ENCODE measurements at regions not wholly inside any gene's neighbourhood (a gene's known extent, or its start where the extent isn't known, plus 50 kb on each side); places are given as distances from the start of the nearest gene placed in this dataset.

DNA sequence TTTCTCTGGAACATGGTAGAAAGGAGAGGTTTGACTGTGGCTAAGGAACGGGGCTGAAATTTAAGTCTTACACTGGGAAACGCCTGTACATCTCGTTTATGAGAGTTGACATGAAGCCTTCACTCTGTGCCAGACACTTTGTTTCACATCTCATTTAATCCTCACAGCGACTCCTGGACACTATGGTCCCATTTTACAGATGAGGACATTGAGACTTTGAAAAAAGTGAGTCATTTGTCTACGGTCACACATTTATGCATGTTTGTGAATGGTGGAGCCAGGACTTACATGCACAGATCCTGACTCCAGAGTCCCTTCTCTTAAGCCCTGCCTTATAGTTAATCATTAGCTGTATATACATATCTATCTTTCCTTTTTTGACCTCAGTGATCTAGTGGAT, 318.4 kb upstream of the EEF2KMT start:
- peaks cover 16% of the 10 kb centered on the region for H3K27me3 Mint-ChIP-seq (ENCODE audit: low read depth)
- no peak overlapping the region for H3K4me3 Mint-ChIP-seq
- H3K9me3 Mint-ChIP-seq = peaks cover 1% of the 10 kb centered on the region

GRCh38 chr16:5415123-5415522, 317.5 kb upstream of the EEF2KMT start:
- Mint-ChIP-seq H3K4me1 (no peaks in the 10 kb centered on the region), H3K36me3 (ENCODE audit: low read depth) (no peaks in the 10 kb centered on the region), H3K4me3 (no peak overlapping the region), H3K27ac (no peak overlapping the region), H3K27me3 (ENCODE audit: low read depth) (peaks cover 16% of the 10 kb centered on the region), H3K9me3 (peaks cover 4% of the 10 kb centered on the region)
- TF ChIP-seq, protein P1, sequence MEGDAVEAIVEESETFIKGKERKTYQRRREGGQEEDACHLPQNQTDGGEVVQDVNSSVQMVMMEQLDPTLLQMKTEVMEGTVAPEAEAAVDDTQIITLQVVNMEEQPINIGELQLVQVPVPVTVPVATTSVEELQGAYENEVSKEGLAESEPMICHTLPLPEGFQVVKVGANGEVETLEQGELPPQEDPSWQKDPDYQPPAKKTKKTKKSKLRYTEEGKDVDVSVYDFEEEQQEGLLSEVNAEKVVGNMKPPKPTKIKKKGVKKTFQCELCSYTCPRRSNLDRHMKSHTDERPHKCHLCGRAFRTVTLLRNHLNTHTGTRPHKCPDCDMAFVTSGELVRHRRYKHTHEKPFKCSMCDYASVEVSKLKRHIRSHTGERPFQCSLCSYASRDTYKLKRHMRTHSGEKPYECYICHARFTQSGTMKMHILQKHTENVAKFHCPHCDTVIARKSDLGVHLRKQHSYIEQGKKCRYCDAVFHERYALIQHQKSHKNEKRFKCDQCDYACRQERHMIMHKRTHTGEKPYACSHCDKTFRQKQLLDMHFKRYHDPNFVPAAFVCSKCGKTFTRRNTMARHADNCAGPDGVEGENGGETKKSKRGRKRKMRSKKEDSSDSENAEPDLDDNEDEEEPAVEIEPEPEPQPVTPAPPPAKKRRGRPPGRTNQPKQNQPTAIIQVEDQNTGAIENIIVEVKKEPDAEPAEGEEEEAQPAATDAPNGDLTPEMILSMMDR (IDR thresholded peaks at IDR 0.05; ENCODE audit: unreplicated experiment in 3 of 3) = no peak

More for the DNA sequence above, 318.4 kb upstream of the EEF2KMT start:
- TF ChIP-seq, protein P1 (IDR thresholded peaks at IDR 0.05; ENCODE audit: unreplicated experiment in 3 of 3) = no peak
- H3K4me1 Mint-ChIP-seq = no peaks in the 10 kb centered on the region
- H3K36me3 Mint-ChIP-seq (ENCODE audit: low read depth) = no peaks in the 10 kb centered on the region
- no peak overlapping the region for H3K27ac Mint-ChIP-seq

DNA sequence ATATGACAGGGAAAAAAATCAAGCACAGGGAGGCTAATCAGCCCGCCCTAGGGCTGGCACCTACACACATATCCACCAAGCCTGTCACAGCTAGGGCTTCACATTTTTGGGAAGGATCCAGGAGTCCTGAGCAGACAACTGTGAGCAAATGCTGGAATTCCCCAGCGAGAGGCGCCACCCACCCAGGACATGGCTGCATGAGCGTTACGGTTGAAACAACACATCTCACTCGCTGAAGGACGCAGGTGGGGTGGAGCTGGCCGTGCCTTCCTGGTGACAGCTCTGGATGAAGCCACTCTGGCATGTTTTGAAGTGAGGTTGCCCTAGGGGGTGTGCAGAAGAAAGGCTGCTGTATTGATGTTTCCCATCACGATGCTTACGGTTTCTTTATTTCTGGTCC, 315.1 kb upstream of the EEF2KMT start:
- no peak overlapping the region for H3K4me3 Mint-ChIP-seq
- peaks cover 16% of the 10 kb centered on the region for H3K27me3 Mint-ChIP-seq (ENCODE audit: low read depth)
- H3K4me1 Mint-ChIP-seq = no peaks in the 10 kb centered on the region
- H3K27ac Mint-ChIP-seq = no peak overlapping the region
- H3K9me3 Mint-ChIP-seq = peaks cover 4% of the 10 kb centered on the region
- TF ChIP-seq, protein P1 (IDR thresholded peaks at IDR 0.05; ENCODE audit: unreplicated experiment in 3 of 3) = no peak
- no peaks in the 10 kb centered on the region for H3K36me3 Mint-ChIP-seq (ENCODE audit: low read depth)

GRCh38 chr16:5398203-5398602, 300.6 kb upstream of the EEF2KMT start:
- no peaks in the 10 kb centered on the region for H3K36me3 Mint-ChIP-seq (ENCODE audit: low read depth)
- H3K27me3 Mint-ChIP-seq (ENCODE audit: low read depth) = peaks cover 23% of the 10 kb centered on the region
- H3K4me3 Mint-ChIP-seq = no peak overlapping the region
- no peak overlapping the region for H3K27ac Mint-ChIP-seq
- no peaks in the 10 kb centered on the region for H3K4me1 Mint-ChIP-seq
- H3K9me3 Mint-ChIP-seq = no peaks in the 10 kb centered on the region
- TF ChIP-seq, protein P1 (IDR thresholded peaks at IDR 0.05; ENCODE audit: unreplicated experiment in 3 of 3) = no peak

DNA sequence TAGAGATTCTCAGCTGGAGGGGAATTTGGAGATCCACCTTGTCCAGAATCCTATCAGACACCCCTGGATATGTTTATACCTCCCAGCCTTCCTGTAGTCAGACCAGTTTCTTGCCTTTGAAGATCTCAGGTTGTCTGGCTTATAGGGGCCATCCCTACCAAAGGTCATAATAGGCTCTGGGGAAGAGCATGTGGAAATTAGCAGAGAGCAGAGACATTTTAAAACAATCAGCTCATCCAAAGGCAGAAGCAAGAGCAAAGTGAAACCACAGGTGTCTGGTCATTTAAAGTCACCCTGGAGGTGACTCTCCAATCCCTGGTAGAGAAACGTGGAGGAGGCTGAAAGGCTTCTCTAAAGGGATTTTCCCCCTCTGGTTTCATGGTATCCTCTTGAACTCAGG, 299.3 kb upstream of the EEF2KMT start:
- Mint-ChIP-seq H3K27me3 (ENCODE audit: low read depth) (peaks cover 17% of the 10 kb centered on the region), H3K9me3 (no peaks in the 10 kb centered on the region), H3K36me3 (ENCODE audit: low read depth) (no peaks in the 10 kb centered on the region), H3K27ac (no peak overlapping the region), H3K4me1 (no peaks in the 10 kb centered on the region), H3K4me3 (no peak overlapping the region)
- TF ChIP-seq, protein P1 (IDR thresholded peaks at IDR 0.05; ENCODE audit: unreplicated experiment in 3 of 3) = no peak

DNA sequence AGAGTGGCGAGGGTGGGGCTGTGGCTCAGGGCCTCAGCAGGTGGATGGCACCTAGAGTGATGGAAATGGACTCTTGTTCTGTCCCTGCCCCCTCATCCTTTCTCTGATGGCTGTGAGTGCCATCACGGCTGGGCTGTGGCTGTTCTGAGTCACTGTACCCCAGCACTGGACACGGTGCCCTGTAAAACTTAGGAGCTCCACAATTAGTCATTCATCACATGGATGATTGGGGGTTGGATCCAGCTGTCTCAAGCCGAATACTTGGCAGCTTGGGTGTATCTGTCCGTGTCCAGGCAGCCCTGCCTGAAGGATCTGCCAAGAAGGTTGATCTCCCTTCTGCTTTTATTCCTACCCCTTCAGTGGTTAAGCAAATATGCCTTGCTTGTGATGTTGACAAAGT, 295.5 kb upstream of the EEF2KMT start:
- TF ChIP-seq, protein P1 (IDR thresholded peaks at IDR 0.05; ENCODE audit: unreplicated experiment in 3 of 3) = no peak
- Mint-ChIP-seq H3K4me1 (no peaks in the 10 kb centered on the region), H3K4me3 (no peak overlapping the region), H3K36me3 (ENCODE audit: low read depth) (no peaks in the 10 kb centered on the region), H3K27ac (no peak overlapping the region), H3K27me3 (ENCODE audit: low read depth) (peaks cover 4% of the 10 kb centered on the region), H3K9me3 (no peaks in the 10 kb centered on the region)

Measured in nephron (organoid).